ENCODE measurements at regions not wholly inside any gene's neighbourhood (a gene's known extent, or its start where the extent isn't known, plus 50 kb on each side); places are given as distances from the start of the nearest gene placed in this dataset.
"Not testable (repeated sequence)": the region's sequence is repeated elsewhere in the genome, so short reads cannot be mapped to it uniquely, and the experiment has no call there.

- DNase-seq; H3K4me1 ChIP-seq; H3K4me3 ChIP-seq; H3K27ac ChIP-seq; H3K36me3 ChIP-seq; H3K9me3 ChIP-seq; intact Hi-C loops (cut with DNase I; ENCODE audit: low total_unique reads); H3K27me3 ChIP-seq (replicated peaks in 1 of 7): not testable (repeated sequence)
- peak in 1 of 11 experiments; percentile 20 for TF ChIP-seq CTCF (IDR thresholded peaks at IDR 0.05 in 8 of 11, conservative IDR thresholded peaks at IDR 0.05 in 3 of 11)
- 53 to 70% (median 61%) methylated on average over 2 of the region's 2 CpGs for WGBS, 5 donors
Observed at GRCh38 chr7:76774279-76774678, 147.2 kb upstream of the POMZP3 start.

DNA sequence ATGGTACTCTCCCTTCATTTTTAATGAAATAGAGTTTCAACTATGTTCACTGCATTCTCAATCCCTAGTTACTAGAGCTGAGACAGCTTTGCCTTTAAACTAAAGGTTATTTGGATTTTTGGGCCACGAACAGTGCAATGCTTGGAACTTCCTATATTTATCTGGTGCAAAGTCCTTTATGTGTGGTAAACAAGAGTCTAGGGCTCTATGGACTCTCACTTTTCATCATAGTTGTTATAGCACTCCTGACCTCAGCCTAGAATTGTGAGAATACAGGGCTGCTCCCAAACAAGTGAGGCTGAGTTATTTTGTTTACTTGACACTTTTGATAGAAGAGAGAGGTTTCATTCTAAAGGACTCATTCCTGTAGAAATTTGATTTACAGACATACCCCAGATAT, 144.9 kb upstream of the POMZP3 start:
- H3K4me1 ChIP-seq; DNase-seq; intact Hi-C loops (cut with DNase I; ENCODE audit: low total_unique reads); H3K27ac ChIP-seq; H3K9me3 ChIP-seq; H3K4me3 ChIP-seq; H3K36me3 ChIP-seq; H3K27me3 ChIP-seq (replicated peaks in 1 of 7): not testable (repeated sequence)
- 76 to 89% (median 87%) methylated on average over 1 of the region's 1 CpG for WGBS, 5 donors

DNA sequence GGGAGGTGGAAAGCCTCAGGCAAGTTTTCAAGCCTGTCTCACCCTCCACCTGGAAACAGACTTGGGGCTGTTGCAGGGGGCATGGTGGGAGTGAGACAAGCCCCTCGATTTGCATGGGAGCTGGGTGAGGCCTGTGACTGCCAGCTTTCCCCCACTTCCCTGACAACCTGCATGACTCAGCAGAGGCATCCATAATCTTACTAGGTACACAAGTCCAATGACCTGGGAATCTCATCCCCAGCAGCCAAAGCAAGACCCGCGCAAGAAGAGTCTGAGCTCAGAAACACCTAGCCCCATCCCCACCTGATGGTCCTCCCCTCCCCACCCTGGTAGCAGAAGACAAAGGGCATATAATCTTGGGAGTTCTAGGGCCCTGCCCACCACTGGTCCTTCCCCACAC, 136.9 kb upstream of the POMZP3 start:
- intact Hi-C loops (cut with DNase I; ENCODE audit: low total_unique reads); H3K4me1 ChIP-seq; DNase-seq; H3K27me3 ChIP-seq (replicated peaks in 1 of 7); H3K27ac ChIP-seq; H3K4me3 ChIP-seq; H3K9me3 ChIP-seq; H3K36me3 ChIP-seq: not testable (repeated sequence)
- WGBS, 5 donors: 76 to 97% (median 82%) methylated on average over 1 to 3 of the region's 3 CpGs

GRCh38 chr7:76760546-76761220, 133.6 kb upstream of the POMZP3 start:
- H3K27me3 ChIP-seq (replicated peaks in 1 of 7); H3K9me3 ChIP-seq; DNase-seq; H3K36me3 ChIP-seq; H3K4me1 ChIP-seq; intact Hi-C loops (cut with DNase I; ENCODE audit: low total_unique reads); H3K4me3 ChIP-seq; H3K27ac ChIP-seq: not testable (repeated sequence)

DNA sequence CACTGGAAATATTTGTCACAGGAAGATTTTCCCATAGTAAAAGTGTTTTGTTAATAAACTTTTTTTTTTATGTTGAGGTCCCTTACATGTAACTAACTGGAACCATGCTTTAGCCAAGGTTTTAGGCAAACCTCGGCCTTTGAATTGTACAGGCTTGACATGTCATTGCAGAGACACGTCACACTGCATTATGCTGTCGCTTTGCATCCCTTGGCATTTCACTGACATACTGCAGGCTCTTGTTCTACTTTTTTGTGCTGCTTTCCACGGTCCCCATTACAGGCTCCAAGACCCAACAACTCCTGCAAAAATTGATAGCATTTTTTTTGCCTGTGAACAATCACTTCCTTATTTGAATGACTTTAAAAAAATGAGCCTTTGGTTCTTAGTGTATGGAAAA, 112.5 kb upstream of the POMZP3 start:
- intact Hi-C loops (cut with DNase I; ENCODE audit: low total_unique reads); H3K4me1 ChIP-seq; H3K4me3 ChIP-seq; H3K27ac ChIP-seq; H3K36me3 ChIP-seq; H3K27me3 ChIP-seq (replicated peaks in 1 of 7); H3K9me3 ChIP-seq; DNase-seq: not testable (repeated sequence)
- 65 to 80% (median 78%) methylated on average over 4 of the region's 4 CpGs for WGBS, 5 donors

- H3K36me3 ChIP-seq; intact Hi-C loops (cut with DNase I; ENCODE audit: low total_unique reads); H3K4me3 ChIP-seq; H3K4me1 ChIP-seq; DNase-seq; H3K27me3 ChIP-seq (replicated peaks in 1 of 7); H3K9me3 ChIP-seq; H3K27ac ChIP-seq: not testable (repeated sequence)
- 60 to 87% (median 74%) methylated on average over 2 of the region's 2 CpGs for WGBS, 5 donors
Observed at GRCh38 chr7:76736724-76737123, 109.6 kb upstream of the POMZP3 start.

DNA sequence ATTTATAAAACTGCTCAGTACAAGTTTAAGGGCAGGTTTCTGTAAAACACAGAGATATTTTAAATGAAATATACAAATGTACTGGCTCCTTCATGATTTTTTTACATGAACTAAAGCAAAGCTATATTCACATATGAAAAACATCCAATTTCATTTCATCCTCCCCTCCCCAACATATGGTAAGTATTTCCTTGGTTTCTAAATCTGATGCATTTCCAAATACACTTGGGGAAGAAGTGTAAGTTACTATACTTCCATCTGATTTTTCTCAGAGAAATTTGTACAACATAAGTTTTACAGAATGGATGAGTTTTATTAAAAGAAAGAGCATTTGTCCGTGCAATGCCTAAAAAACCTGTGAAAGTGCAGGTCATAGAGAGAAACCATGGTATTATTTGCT, 109.0 kb upstream of the POMZP3 start:
- DNase-seq; intact Hi-C loops (cut with DNase I; ENCODE audit: low total_unique reads); H3K36me3 ChIP-seq; H3K4me1 ChIP-seq; H3K27me3 ChIP-seq (replicated peaks in 1 of 7); H3K4me3 ChIP-seq; H3K9me3 ChIP-seq; H3K27ac ChIP-seq: not testable (repeated sequence)
- 82 to 94% (median 89%) methylated on average over 1 of the region's 1 CpG for WGBS, 5 donors

DNA sequence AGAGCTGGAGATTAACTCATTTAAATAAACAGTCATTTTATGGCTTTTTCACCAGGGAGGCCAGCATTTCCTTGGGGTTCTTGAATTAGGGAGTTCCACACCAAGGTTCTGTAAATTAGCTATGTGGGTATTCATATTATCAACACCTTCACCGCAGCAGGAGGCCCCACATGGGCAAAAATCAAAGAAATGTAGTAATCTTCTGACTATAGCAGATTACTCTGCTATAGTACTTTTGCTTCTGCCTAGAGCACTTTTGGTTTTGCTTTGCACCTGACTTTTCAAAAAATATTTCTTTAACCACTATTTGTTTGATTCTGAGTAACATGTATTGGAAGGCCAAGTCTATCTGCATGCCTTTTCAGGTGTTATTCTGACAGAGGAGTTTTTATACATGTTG, 108.6 kb upstream of the POMZP3 start:
- H3K4me3 ChIP-seq; DNase-seq; H3K27ac ChIP-seq; H3K36me3 ChIP-seq; H3K4me1 ChIP-seq; intact Hi-C loops (cut with DNase I; ENCODE audit: low total_unique reads); H3K27me3 ChIP-seq (replicated peaks in 1 of 7); H3K9me3 ChIP-seq: not testable (repeated sequence)
- 60 to 89% methylated on average over 1 of the region's 1 CpG; no CpG with 5 or more reads in 3 of the 5 donors for WGBS, 5 donors

DNA sequence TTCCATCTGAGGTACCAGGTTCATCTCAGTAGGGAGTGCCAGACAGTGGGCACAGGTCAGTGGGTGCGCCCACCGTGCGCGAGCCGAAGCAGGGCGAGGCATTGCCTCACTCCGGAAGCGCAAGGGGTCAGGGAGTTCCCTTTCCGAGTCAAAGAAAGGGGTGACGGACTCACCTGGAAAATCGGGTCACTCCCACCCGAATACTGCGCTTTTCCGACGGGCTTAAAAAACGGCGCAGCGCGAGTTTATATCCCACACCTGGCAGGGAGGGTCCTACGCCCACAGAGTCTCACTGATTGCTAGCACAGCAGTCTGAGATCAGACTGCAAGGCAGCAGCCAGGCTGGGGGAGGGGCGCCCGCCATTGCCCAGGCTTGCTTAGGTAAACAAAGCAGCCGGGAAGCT, 101.5 kb upstream of the POMZP3 start:
- DNase-seq; H3K27ac ChIP-seq; H3K27me3 ChIP-seq (replicated peaks in 1 of 7): not testable (repeated sequence)

DNA sequence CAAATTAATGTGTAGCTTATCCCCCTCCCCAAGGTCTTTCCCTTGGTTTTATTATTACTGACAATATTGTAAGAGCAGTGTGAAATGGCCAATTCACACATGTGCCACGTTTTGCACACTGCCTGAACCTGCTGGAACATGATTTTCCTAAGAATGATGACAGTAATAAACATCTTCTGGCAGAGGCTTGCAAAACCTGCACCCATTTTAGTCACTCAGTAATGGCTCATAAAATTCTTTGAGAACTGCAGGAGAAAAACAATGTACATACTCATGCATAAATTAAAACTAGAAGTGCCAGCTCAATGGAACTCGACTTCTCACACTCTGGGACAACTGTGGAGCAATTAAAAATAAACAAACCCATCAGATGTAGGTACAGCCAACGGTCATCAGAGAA, 96.8 kb upstream of the POMZP3 start:
- H3K4me3 ChIP-seq; H3K9me3 ChIP-seq; intact Hi-C loops (cut with DNase I; ENCODE audit: low total_unique reads); DNase-seq; H3K27ac ChIP-seq; H3K4me1 ChIP-seq; H3K27me3 ChIP-seq (replicated peaks in 1 of 7); H3K36me3 ChIP-seq: not testable (repeated sequence)
- WGBS, 5 donors: 40 to 76% (median 67%) methylated on average over 1 to 2 of the region's 3 CpGs

More for the DNA sequence above, 101.5 kb upstream of the POMZP3 start:
- H3K36me3 ChIP-seq; H3K4me1 ChIP-seq; intact Hi-C loops (cut with DNase I; ENCODE audit: low total_unique reads); H3K9me3 ChIP-seq; H3K4me3 ChIP-seq: not testable (repeated sequence)
- 90 to 99% (median 92%) methylated on average over 20 to 23 of the region's 23 CpGs for WGBS, 5 donors

GRCh38 chr7:76716551-76716950, 89.5 kb upstream of the POMZP3 start:
- DNase-seq; H3K36me3 ChIP-seq; intact Hi-C loops (cut with DNase I; ENCODE audit: low total_unique reads); H3K27me3 ChIP-seq (replicated peaks in 1 of 7); H3K4me1 ChIP-seq; H3K27ac ChIP-seq; H3K4me3 ChIP-seq: not testable (repeated sequence)
- 67 to 92% (median 89%) methylated on average over 3 to 4 of the region's 4 CpGs for WGBS, 5 donors
- H3K9me3 ChIP-seq: peaks cover 0 to 38% (median 30%) of the 10 kb centered on the region in 8 donors
